SH-SY5Y (cell line): ENCODE measurements at regions not wholly inside any gene's neighbourhood (a gene's known extent, or its start where the extent isn't known, plus 50 kb on each side); places are given as distances from the start of the nearest gene placed in this dataset.

Experiments used
- GATA2 ChIP-seq: IDR thresholded peaks from 2 replicates; pipeline ENCODE4 v1.6.1; 2011; ENCODE audit warnings: mild to moderate bottlenecking, low read depth, low read length
- GATA3 ChIP-seq: IDR thresholded peaks from 2 replicates; pipeline ENCODE4 v1.6.1; 2011; ENCODE audit warnings: low read depth, mild to moderate bottlenecking, low read length, moderate library complexity

DNA sequence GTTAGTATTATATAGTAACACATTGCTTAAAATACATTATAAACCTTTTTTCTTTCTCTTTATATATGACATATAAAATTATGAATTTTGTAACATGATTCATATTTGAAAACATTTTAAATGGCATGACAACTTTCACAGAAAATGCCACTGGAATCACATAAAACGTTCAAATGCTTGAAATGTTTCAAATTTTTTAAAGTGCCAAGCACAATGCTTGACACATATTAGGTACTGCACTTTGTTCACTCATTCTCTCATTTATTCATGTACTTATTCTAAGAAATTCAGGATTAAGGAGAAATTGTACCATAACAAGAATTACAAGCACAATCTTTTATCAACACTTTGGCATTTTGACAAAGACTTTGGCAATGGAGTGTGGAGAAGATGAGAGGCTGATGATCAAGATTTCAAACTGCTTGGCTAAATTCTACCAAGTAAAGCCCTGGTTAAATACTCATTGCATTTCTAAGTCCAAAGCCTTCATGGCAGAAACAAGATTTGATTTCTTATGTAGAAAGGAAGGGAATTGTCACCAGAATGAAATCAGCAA is 232.2 kb downstream of the C12orf50 start:
- TF ChIP-seq GATA3: no peak
- TF ChIP-seq GATA2: no peak
